Choroid plexus epithelial cell (primary cell): ENCODE measurements at regions not wholly inside any gene's neighbourhood (a gene's known extent, or its start where the extent isn't known, plus 50 kb on each side); places are given as distances from the start of the nearest gene placed in this dataset.
"Not testable (repeated sequence)": the region's sequence is repeated elsewhere in the genome, so short reads cannot be mapped to it uniquely, and the experiment has no call there.

Experiments
- DNase-seq: peaks from one replicate; pipeline ENCODE4 v3.0.0-alpha.2; 2010; ENCODE audit warnings: low read depth
- H3K4me3 ChIP-seq: 2 replicates; pipeline ENCODE4 v1.5.1; 2011; ENCODE audit warnings: low read depth, mild to moderate bottlenecking, control low read depth, low read length, moderate library complexity
- TF ChIP-seq, protein P1 (sequence below): conservative IDR thresholded peaks from 2 replicates; pipeline ENCODE4 v1.5.1; 2011; ENCODE audit warnings: low read depth, mild to moderate bottlenecking, control low read depth, inconsistent platforms, low read length, moderate library complexity

DNA sequence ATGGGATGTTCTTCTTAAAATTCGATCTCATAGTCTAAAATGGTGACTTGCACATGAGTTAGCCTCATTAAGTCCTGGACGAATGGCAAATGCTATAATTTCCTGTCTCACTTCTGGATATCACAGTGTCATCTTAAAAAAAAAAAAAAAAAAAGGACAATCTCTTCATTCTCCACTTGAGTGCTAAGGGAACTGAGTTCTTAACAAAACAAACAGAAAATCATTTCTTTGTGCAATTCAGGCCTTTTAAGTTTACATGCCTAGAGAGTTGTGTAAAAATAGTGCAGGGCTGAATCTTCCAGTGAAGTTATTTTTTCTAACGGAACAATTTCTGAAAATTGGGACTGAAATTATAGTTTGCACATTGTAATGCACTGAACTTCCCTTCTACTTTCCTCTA is 122.8 kb upstream of the FAT1 start:
- H3K4me3 ChIP-seq, result no peak overlapping the region
- TF ChIP-seq, protein P1, sequence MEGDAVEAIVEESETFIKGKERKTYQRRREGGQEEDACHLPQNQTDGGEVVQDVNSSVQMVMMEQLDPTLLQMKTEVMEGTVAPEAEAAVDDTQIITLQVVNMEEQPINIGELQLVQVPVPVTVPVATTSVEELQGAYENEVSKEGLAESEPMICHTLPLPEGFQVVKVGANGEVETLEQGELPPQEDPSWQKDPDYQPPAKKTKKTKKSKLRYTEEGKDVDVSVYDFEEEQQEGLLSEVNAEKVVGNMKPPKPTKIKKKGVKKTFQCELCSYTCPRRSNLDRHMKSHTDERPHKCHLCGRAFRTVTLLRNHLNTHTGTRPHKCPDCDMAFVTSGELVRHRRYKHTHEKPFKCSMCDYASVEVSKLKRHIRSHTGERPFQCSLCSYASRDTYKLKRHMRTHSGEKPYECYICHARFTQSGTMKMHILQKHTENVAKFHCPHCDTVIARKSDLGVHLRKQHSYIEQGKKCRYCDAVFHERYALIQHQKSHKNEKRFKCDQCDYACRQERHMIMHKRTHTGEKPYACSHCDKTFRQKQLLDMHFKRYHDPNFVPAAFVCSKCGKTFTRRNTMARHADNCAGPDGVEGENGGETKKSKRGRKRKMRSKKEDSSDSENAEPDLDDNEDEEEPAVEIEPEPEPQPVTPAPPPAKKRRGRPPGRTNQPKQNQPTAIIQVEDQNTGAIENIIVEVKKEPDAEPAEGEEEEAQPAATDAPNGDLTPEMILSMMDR, result no peak
- peak; percentile 46 for DNase-seq

DNA sequence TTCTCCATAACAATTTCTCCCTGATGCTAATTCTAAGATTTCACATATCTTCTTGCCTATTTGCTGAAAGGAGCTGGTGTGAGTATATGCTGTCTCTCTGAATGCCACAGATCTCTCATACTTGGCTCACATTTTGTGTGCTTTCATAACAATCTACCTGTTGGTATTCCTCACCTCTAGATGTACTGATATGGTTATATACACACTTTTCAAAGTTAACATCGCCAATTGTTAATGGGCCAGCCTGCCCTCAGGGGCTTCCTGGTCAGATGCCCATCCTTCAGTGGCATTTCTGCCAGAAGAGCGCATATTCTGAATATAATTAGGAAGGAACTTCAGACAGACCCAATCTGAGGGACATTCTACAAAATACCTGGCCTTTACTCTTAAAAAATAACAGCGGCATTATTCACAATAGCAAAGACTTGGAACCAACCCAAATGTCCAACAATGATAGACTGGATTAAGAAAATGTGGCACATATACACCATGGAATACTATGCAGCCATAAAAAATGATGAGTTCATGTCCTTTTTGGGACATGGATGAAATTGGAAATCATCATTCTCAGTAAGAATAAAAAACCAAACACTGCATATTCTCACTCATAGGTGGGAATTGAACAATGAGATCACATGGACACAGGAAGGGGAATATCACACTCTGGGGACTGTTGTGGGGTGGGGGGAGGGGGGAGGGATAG is 123.9 kb upstream of the FAT1 start:
- not testable (repeated sequence) for DNase-seq, H3K4me3 ChIP-seq

DNA sequence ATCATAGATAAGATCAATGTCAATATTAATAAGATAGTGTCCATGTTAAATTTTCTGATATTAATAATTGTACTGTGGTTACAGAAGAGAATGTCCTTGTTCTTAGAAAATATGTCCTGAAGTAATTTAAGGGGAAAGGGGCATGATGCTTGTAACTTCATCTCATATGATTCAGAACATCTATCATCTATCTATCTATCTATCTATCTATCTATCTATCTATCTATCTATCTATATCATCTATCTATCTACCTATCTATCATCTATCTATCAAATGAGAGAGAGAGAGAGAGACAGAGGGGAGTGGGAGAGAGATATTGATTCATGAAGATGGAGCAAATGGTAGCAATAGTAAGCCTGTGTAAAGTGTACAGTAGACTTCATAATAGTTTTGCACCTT is 124.8 kb upstream of the FAT1 start:
- TF ChIP-seq, protein P1, result no peak
- no peak for DNase-seq
- no peak overlapping the region for H3K4me3 ChIP-seq

DNA sequence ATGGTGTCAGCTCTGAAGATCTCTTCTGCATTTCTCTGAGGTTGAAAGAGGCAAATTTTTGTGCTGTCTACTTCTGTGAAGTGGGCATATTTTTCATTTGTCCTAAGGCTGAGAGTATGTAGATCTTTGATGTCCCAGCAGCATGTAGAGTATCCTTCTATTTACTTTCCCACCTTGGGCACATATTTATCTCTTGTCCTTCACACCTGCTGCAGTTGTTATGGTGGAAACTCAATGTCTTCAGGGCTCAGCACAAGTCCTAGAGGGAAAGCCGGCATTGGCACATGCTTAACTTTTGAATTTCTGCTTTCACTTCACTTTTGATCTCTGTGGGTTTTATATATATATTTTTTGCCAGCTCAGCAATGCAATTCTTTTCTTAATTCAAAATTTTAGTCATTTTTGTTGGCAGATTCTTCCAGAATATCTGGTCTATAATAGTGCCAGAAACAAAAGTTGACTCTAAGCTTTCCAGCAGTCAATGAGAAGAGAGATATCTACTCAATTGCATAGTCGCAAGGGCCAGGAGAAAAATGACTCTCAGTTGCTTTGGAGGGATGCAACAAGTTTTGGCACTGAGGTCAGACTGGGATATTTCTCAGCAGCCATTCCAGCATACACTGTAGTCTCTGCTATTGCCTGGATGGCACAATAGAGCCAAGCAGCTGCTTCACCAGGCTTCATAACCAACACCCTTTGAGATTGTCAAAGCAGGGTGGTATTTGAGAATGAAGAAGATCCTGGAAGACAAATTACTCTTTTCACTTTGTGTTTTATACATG is 127.8 kb upstream of the FAT1 start:
- TF ChIP-seq, protein P1, result no peak
- no peak overlapping the region for H3K4me3 ChIP-seq
- DNase-seq, result no peak

DNA sequence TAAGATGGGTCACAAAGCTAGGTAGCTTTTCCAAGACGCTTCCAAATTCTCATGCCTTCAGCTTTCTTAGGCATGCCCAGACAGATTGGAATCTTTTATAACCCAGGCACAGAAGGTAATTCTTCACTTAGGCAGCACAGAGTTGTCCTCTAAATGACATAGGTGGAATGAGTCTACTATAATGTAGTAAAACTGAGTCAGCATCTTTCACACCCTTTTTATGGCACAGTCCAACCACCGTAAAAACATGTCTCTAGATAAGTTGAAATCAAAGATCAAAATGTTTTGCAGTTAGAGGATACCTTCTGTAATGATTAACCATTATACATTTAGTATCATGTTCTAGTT is 128.4 kb upstream of the FAT1 start:
- DNase-seq, result no peak
- TF ChIP-seq, protein P1, result no peak
- H3K4me3 ChIP-seq, result no peak overlapping the region

DNA sequence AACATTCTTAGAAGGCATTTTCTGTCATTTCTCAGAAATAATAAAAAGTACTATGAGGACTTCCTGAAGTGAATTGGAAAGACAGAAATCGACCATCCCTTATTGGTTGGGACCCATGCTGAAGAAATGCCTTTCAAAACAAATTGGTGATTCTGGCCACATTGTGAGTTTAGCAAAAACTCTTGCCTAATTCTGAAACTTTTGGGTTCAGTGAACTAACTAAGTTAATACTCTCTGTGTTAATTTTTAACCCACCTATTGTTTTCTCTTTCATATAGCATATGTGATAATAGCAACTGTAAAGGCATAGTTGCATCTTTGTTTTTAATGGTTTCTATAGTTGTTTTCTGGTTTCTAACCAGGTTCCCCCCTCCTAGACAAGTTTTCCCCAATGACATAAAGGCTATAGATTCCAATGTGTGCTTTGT is 129.3 kb upstream of the FAT1 start:
- DNase-seq, result no peak
- TF ChIP-seq, protein P1, result no peak
- H3K4me3 ChIP-seq, result no peak overlapping the region

DNA sequence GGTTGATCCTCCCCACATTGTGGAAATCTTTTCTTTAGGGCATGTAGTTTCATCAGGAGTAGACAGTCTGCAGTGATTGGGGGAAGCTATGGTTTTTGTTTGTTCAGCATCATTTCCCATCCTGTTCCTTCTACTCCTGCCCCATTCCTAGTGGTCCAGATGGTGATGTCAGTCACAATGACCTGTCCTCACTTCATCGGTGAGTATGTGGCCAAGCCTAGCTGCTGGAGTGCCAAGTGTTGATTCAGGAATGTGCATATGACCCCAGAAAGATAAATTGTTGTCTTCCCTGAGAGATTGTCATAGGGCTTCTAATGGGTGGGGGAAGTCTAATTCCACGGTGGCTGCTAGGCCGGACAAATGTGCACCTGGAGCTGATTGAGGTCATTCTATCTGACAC is 130.6 kb upstream of the FAT1 start:
- DNase-seq, result peak; percentile 31
- no peak overlapping the region for H3K4me3 ChIP-seq
- TF ChIP-seq, protein P1, result no peak
